SK-N-SH (cell line): ENCODE measurements at regions not wholly inside any gene's neighbourhood (a gene's known extent, or its start where the extent isn't known, plus 50 kb on each side); places are given as distances from the start of the nearest gene placed in this dataset.
"Not testable (repeated sequence)": the region's sequence is repeated elsewhere in the genome, so short reads cannot be mapped to it uniquely, and the experiment has no call there.

Experiments used
- CTCF ChIA-PET: fragments of 300-600, 350-600 bp; formaldehyde crosslinking; extraction: SDS; loops from one replicate; lab custom pipeline; 2021; lab: Yijun Ruan, JAX
- POLR2A ChIA-PET: fragments of 350-600 bp; sonication (Branson Sonifier 250); formaldehyde crosslinking; extraction: SDS; loops from one replicate; lab custom pipeline; 2020; ENCODE audit warnings: antibody characterized with exemption, inconsistent platforms; lab: Yijun Ruan, JAX
- DNase-seq: peaks from one replicate; pipeline ENCODE4 v3.0.0; 2012
- H2AFZ ChIP-seq: fragments of 200-600 bp; sonication (generic); 2 replicates; pipeline ENCODE4 v1.8.1; 2016; ENCODE audit warnings: antibody characterized with exemption, mild to moderate bottlenecking, low read depth
- H3F3A ChIP-seq: fragments of 200-600 bp; sonication (generic); replicated peaks from 2 replicates; pipeline ENCODE3; 2016; ENCODE audit warnings: antibody characterized with exemption, mild to moderate bottlenecking; ENCODE audit not compliant: insufficient read depth
- H3K27ac ChIP-seq, 2 experiments: fragments of 200-500 bp in 1 of 2; fragments of 200-600 bp in 1 of 2; sonication (Bioruptor generic) in 1 of 2; sonication (generic), shearing (Covaris generic) in 1 of 2; 2 replicates each; pipeline versions ENCODE4 v1.5.1 to v1.6.1; 2014 to 2016; ENCODE audit warnings: low read depth in 2 of 2, inconsistent platforms in 1 of 2, low read length in 1 of 2, mild to moderate bottlenecking in 1 of 2, mixed read lengths in 1 of 2
- H3K27me3 ChIP-seq: fragments of 200-600 bp; sonication (generic), shearing (Covaris generic); 2 replicates; pipeline ENCODE4 v1.6.1; 2016; ENCODE audit warnings: mixed run types; ENCODE audit not compliant: insufficient read depth
- H3K36me3 ChIP-seq, 2 experiments: fragments of 200-500 bp in 1 of 2; fragments of 200-600 bp in 1 of 2; sonication (Bioruptor generic) in 1 of 2; sonication (generic) in 1 of 2; replicated peaks in 1 of 2; 2 replicates each; pipeline versions ENCODE3 to v1.5.1; 2014 to 2016; ENCODE audit warnings: low read length in 1 of 2, mild to moderate bottlenecking in 1 of 2; ENCODE audit not compliant: insufficient read depth in 2 of 2, control insufficient read depth in 1 of 2
- H3K4me1 ChIP-seq, 2 experiments: fragments of 200-500 bp in 1 of 2; fragments of 200-600 bp in 1 of 2; sonication (Bioruptor generic) in 1 of 2; sonication (generic), shearing (Covaris generic) in 1 of 2; 2 replicates each; pipeline versions ENCODE4 v1.5.1 to v1.6.1; 2014 to 2016; ENCODE audit warnings: low read depth in 1 of 2, low read length in 1 of 2, mixed run types in 1 of 2; ENCODE audit not compliant: insufficient read depth in 2 of 2, control insufficient read depth in 1 of 2
- H3K4me2 ChIP-seq: fragments of 200-600 bp; sonication (generic), shearing (Covaris generic); 2 replicates; pipeline ENCODE4 v1.6.1; 2017; ENCODE audit warnings: mixed run types
- H3K4me3 ChIP-seq, 2 experiments: fragments of 200-500 bp in 1 of 2; fragments of 200-600 bp in 1 of 2; sonication (Bioruptor generic) in 1 of 2; sonication (generic), shearing (Covaris generic) in 1 of 2; 2 replicates each; pipeline versions ENCODE4 v1.5.1 to v1.8.1; 2014 to 2016; ENCODE audit warnings: low read depth in 2 of 2, inconsistent platforms in 1 of 2, low read length in 1 of 2, mild to moderate bottlenecking in 1 of 2, mixed read lengths in 1 of 2, moderate library complexity in 1 of 2
- H3K79me2 ChIP-seq: fragments of 200-600 bp; sonication (generic); 2 replicates; pipeline ENCODE4 v1.8.1; 2017; ENCODE audit warnings: mild to moderate bottlenecking; ENCODE audit not compliant: insufficient read depth
- H3K9ac ChIP-seq: fragments of 200-600 bp; sonication (generic); 2 replicates; pipeline ENCODE4 v1.6.1; 2017; ENCODE audit warnings: mixed run types
- H3K9me2 ChIP-seq: fragments of 200-600 bp; sonication (generic); 2 replicates; pipeline ENCODE4 v1.6.1; 2017; ENCODE audit warnings: mixed run types
- H3K9me3 ChIP-seq: fragments of 200-600 bp; sonication (generic); 2 replicates; pipeline ENCODE4 v1.6.1; 2017; ENCODE audit warnings: mixed run types, mild to moderate bottlenecking, moderate library complexity
- H4K20me1 ChIP-seq: fragments of 200-600 bp; sonication (generic); 2 replicates; pipeline ENCODE4 v1.6.1; 2017; ENCODE audit warnings: mild to moderate bottlenecking, mixed run types; ENCODE audit not compliant: insufficient read depth
- ELF1 ChIP-seq: IDR thresholded peaks from 2 replicates; pipeline ENCODE4 v1.4.0; 2012
- EP300 ChIP-seq, 2 experiments: IDR thresholded peaks; 2 replicates each; pipeline versions ENCODE4 v1.4.0 to v1.6.1; 2012; ENCODE audit warnings: borderline replicate concordance in 1 of 2, low read depth in 1 of 2, low read length in 1 of 2
- EZH2phosphoT487 ChIP-seq: fragments of 200-600 bp; sonication (generic); IDR thresholded peaks from 2 replicates; pipeline ENCODE4 v1.6.1; 2017; ENCODE audit warnings: low read depth, mixed run types, mild to moderate bottlenecking, antibody characterized with exemption, moderate library complexity, borderline replicate concordance
- FOSL2 ChIP-seq: IDR thresholded peaks from 2 replicates; pipeline ENCODE4 v1.4.0; 2012; ENCODE audit warnings: low read depth, mild to moderate bottlenecking, moderate library complexity, borderline replicate concordance
- GABPA ChIP-seq: IDR thresholded peaks from 2 replicates; pipeline ENCODE4 v1.4.0; 2012; ENCODE audit warnings: low read depth, mild to moderate bottlenecking
- MAX ChIP-seq: IDR thresholded peaks from 2 replicates; pipeline ENCODE4 v1.4.0; 2012; ENCODE audit warnings: low read depth
- NFIC ChIP-seq: IDR thresholded peaks from 2 replicates; pipeline ENCODE4 v1.4.0; 2012; ENCODE audit warnings: borderline replicate concordance
- POLR2AphosphoS5 ChIP-seq: IDR thresholded peaks from 2 replicates; pipeline ENCODE4 v1.6.1; 2012; ENCODE audit warnings: low read depth, low read length
- RCOR1 ChIP-seq: fragments of 150-350 bp; IDR thresholded peaks from 2 replicates; pipeline ENCODE4 v1.6.1; 2017; ENCODE audit warnings: antibody characterized with exemption, low read length
- REST ChIP-seq: IDR thresholded peaks from 2 replicates; pipeline ENCODE4 v1.6.1; 2012; ENCODE audit warnings: mild to moderate bottlenecking, low read depth, low read length, moderate library complexity
- RFX5 ChIP-seq: IDR thresholded peaks from 2 replicates; pipeline ENCODE4 v1.6.1; 2012; ENCODE audit warnings: mild to moderate bottlenecking, improper control_type of control experiment, low read length
- TAF1 ChIP-seq: IDR thresholded peaks from 2 replicates; pipeline ENCODE4 v1.6.1; 2012; ENCODE audit warnings: low read depth, mild to moderate bottlenecking, low read length, moderate library complexity, borderline replicate concordance
- TCF12 ChIP-seq: IDR thresholded peaks from 2 replicates; pipeline ENCODE4 v1.4.0; 2012
- WGBS: methylation state at CpG from one replicate; pipeline ENCODE4 v1.1.6; 2017; ENCODE audit warnings: low lambda C conversion rate; 5-methylcytosine and 5-hydroxymethylcytosine counted together

GRCh38 chr1:195173753-195174152 lies 1434.5 kb downstream of the KCNT2 start (continued):
- TF ChIP-seq MAX (no peak), FOSL2 (no peak), RCOR1 (no peak), REST (no peak), TAF1 (no peak), ELF1 (no peak), EZH2phosphoT487 (no peak)

DNA sequence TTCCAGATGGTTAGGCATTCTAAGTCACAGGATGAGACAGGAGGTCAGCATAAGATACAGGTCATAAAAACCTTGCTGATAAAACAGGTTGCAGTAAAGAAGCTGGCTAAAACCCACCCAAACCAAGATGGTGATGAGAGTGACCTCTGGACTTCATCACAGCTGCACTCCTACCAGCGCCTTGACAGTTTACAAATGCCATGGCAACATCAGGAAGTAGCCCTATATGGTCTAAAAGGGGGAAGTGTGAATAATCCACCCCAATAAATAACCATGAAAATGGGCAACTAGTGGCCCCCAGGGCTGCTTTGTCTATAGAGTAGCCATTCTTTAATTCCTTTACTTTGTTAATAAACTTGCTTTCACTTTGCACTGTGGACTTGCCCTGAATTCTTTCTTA lies 1448.4 kb downstream of the KCNT2 start:
- H3K27me3 ChIP-seq, H3K27ac ChIP-seq, H3F3A ChIP-seq, DNase-seq, H3K9me2 ChIP-seq, H3K4me1 ChIP-seq, H3K9me3 ChIP-seq, POLR2A ChIA-PET, H3K79me2 ChIP-seq, H3K9ac ChIP-seq, H4K20me1 ChIP-seq, CTCF ChIA-PET, H3K36me3 ChIP-seq, H3K4me3 ChIP-seq: not testable (repeated sequence)
- Histone ChIP-seq H2AFZ (peak overlapping the region; percentile 23; the same call in 1 of the 2 replicates), H3K4me2 (peak overlapping the region; percentile 23; the same call in 1 of the 2 replicates)
- 23% methylated on average over 1 of the region's 1 CpG for WGBS

GRCh38 chr1:195158091-195158490 lies 1450.1 kb downstream of the KCNT2 start:
- Histone ChIP-seq H3K9me3 (no peaks in the 10 kb centered on the region), H3K27ac (no peak overlapping the region), H3F3A (no peaks in the 10 kb centered on the region), H3K79me2 (no peaks in the 10 kb centered on the region), H3K9ac (no peak overlapping the region), H4K20me1 (no peaks in the 10 kb centered on the region), H3K36me3 (no peaks in the 10 kb centered on the region), H3K4me1 (no peaks in the 10 kb centered on the region)
- TF ChIP-seq NFIC = no peak
- no peak for TF ChIP-seq POLR2AphosphoS5
- no peak for TF ChIP-seq EP300 (IDR thresholded peaks at IDR 0.05; ENCODE audit: borderline replicate concordance in 1 of 2, low read depth in 1 of 2, low read length in 1 of 2)
- no peak for TF ChIP-seq MAX
- TF ChIP-seq GABPA = no peak
- TF ChIP-seq TCF12 = no peak
- TF ChIP-seq ELF1 = no peak
- no peak for TF ChIP-seq RFX5
- TF ChIP-seq, all 33 proteins: peak for 0
- Histone ChIP-seq H3K4me3 (no peak overlapping the region), H3K4me2 (no peak overlapping the region), H3K9me2 (no peaks in the 10 kb centered on the region), H2AFZ (no peak overlapping the region), H3K27me3 (no peaks in the 10 kb centered on the region)
- 61% methylated on average over 4 of the region's 4 CpGs for WGBS
- ChIA-PET POLR2A (no interaction called here), CTCF (no interaction called here)
- no peak for DNase-seq
